Inflammatory macrophage treated with lipopolysaccharide for 4 hours (primary cell): ENCODE measurements at regions not wholly inside any gene's neighbourhood (a gene's known extent, or its start where the extent isn't known, plus 50 kb on each side); places are given as distances from the start of the nearest gene placed in this dataset.
"Not testable (repeated sequence)": the region's sequence is repeated elsewhere in the genome, so short reads cannot be mapped to it uniquely, and the experiment has no call there.

Source experiments
- DNase-seq: peaks from one replicate; pipeline ENCODE4 v3.0.0-alpha.2; 2020

- DNase-seq: no peak
These were observed 496.4 kb downstream of the KIF20B start for GRCh38 chr10:90197766-90198165.

- DNase-seq: no peak
These were observed 497.7 kb downstream of the KIF20B start for GRCh38 chr10:90199093-90199492.

GRCh38 chr10:90199513-90199912 lies 498.1 kb downstream of the KIF20B start:
- no peak for DNase-seq

- no peak for DNase-seq
These were observed 503.0 kb downstream of the KIF20B start for GRCh38 chr10:90204131-90204955.

GRCh38 chr10:90204956-90205314 lies 503.5 kb downstream of the KIF20B start:
- DNase-seq: no peak

- DNase-seq: no peak
These were observed 503.9 kb downstream of the KIF20B start for GRCh38 chr10:90205340-90205739.

- DNase-seq: no peak
These were observed 512.0 kb downstream of the KIF20B start for GRCh38 chr10:90213346-90213745.

- DNase-seq: no peak
These were observed 517.5 kb downstream of the KIF20B start for GRCh38 chr10:90218846-90219245.

- DNase-seq: no peak
These were observed 521.0 kb downstream of the KIF20B start for GRCh38 chr10:90222372-90222771.

GRCh38 chr10:90222939-90223338 lies 521.5 kb downstream of the KIF20B start:
- DNase-seq: no peak

- no peak for DNase-seq
These were observed 523.6 kb downstream of the KIF20B start for GRCh38 chr10:90224791-90225566.

- no peak for DNase-seq
These were observed 525.1 kb downstream of the KIF20B start for GRCh38 chr10:90226517-90226916.

GRCh38 chr10:90227217-90227656 lies 525.8 kb downstream of the KIF20B start:
- DNase-seq: no peak

- DNase-seq: no peak
These were observed 526.4 kb downstream of the KIF20B start for GRCh38 chr10:90227786-90228185.

GRCh38 chr10:90229486-90229885 lies 528.1 kb downstream of the KIF20B start:
- DNase-seq: no peak

GRCh38 chr10:90233805-90234204 lies 532.4 kb downstream of the KIF20B start:
- DNase-seq: not testable (repeated sequence)

GRCh38 chr10:90245623-90246022 lies 544.2 kb downstream of the KIF20B start:
- no peak for DNase-seq

GRCh38 chr10:90250784-90251183 lies 549.4 kb downstream of the KIF20B start:
- DNase-seq: not testable (repeated sequence)

GRCh38 chr10:90269699-90270098 lies 568.3 kb downstream of the KIF20B start:
- DNase-seq: no peak

- DNase-seq: no peak
These were observed 573.5 kb downstream of the KIF20B start for GRCh38 chr10:90274721-90275468.

- no peak for DNase-seq
These were observed 575.6 kb downstream of the KIF20B start for GRCh38 chr10:90276894-90277475.

- DNase-seq: no peak
These were observed 571.4 kb downstream of the HTR7 start for GRCh38 chr10:90286406-90286805.

GRCh38 chr10:90286941-90287340 lies 570.9 kb downstream of the HTR7 start:
- no peak for DNase-seq
